Astrocyte of the spinal cord (primary cell): ENCODE measurements at regions not wholly inside any gene's neighbourhood (a gene's known extent, or its start where the extent isn't known, plus 50 kb on each side); places are given as distances from the start of the nearest gene placed in this dataset.

Experiments
- DNase-seq: peaks from one replicate; pipeline ENCODE4 v3.0.0; 2011; ENCODE audit warnings: low read depth, low spot score
- H3K4me3 ChIP-seq: 2 replicates; pipeline ENCODE4 v1.5.1; 2011; ENCODE audit warnings: low read depth, mild to moderate bottlenecking, low read length, moderate library complexity
- CTCF ChIP-seq: IDR thresholded peaks from 2 replicates; pipeline ENCODE4 v1.5.1; 2012; ENCODE audit warnings: low read depth, mild to moderate bottlenecking, low read length, inconsistent platforms
- in situ Hi-C: cut with HindIII; loops from 2 replicates; pipeline ENCODE4 v1.10.0; 2017; ENCODE audit warnings: low sequenced_read_pairs

GRCh38 chr7:41134300-41135255, 568.3 kb downstream of the INHBA start:
- H3K4me3 ChIP-seq: no peak overlapping the region
- in situ Hi-C loops: no loop called here
- TF ChIP-seq CTCF: no peak
- peak; percentile 67 for DNase-seq

GRCh38 chr7:41133690-41134299, 569.1 kb downstream of the INHBA start:
- in situ Hi-C loops: no loop called here
- H3K4me3 ChIP-seq: no peak overlapping the region
- DNase-seq: no peak
- no peak for TF ChIP-seq CTCF

- DNase-seq: no peak
- in situ Hi-C loops: no loop called here
- no peak for TF ChIP-seq CTCF
- H3K4me3 ChIP-seq: no peak overlapping the region
Measured at GRCh38 chr7:41131956-41132355, 570.9 kb downstream of the INHBA start.

GRCh38 chr7:41130561-41131236, 572.2 kb downstream of the INHBA start:
- no peak overlapping the region for H3K4me3 ChIP-seq
- in situ Hi-C loops: no loop called here
- no peak for DNase-seq
- no peak for TF ChIP-seq CTCF

- no peak overlapping the region for H3K4me3 ChIP-seq
- no peak for DNase-seq
- no peak for TF ChIP-seq CTCF
- in situ Hi-C loops: no loop called here
Measured at GRCh38 chr7:41130086-41130485, 572.8 kb downstream of the INHBA start.

GRCh38 chr7:41125343-41125742, 577.5 kb downstream of the INHBA start:
- DNase-seq: no peak
- TF ChIP-seq CTCF: no peak
- in situ Hi-C loops: no loop called here
- H3K4me3 ChIP-seq: no peak overlapping the region
